PC-3 (cell line): ENCODE measurements at regions not wholly inside any gene's neighbourhood (a gene's known extent, or its start where the extent isn't known, plus 50 kb on each side); places are given as distances from the start of the nearest gene placed in this dataset.

Source experiments
- ATAC-seq: fragments of 200-7000 bp; cut with Tn5 transposase; 2 replicates; pipeline ENCODE4 v1.9.1; 2020; ENCODE audit warnings: mild to moderate bottlenecking, moderate library complexity
- BruUV-seq: library from RNA; stranded (reverse); fragments of 400-500 nt; replicated peaks from 2 replicates; lab custom pipeline; 2021; lab: Mats Ljungman, UMichigan
- CTCF ChIA-PET: fragments of 300-600 bp; sonication (Branson Sonifier 250); formaldehyde crosslinking; loops from one replicate; lab custom pipeline; 2022; ENCODE audit warnings: antibody characterized with exemption; lab: Charles Lee
- POLR2A ChIA-PET: fragments of 300-600 bp; sonication (Branson Sonifier 250); formaldehyde crosslinking; loops from one replicate; lab custom pipeline; 2022; ENCODE audit warnings: antibody characterized with exemption; ENCODE audit not compliant: unreplicated experiment; lab: Charles Lee
- DNase-seq: peaks from one replicate; pipeline ENCODE4 v3.0.0-alpha.2; 2015
- H2AFZ ChIP-seq: fragments of 300-600 bp; sonication (generic); 2 replicates; pipeline ENCODE4 v1.6.0; 2016; ENCODE audit warnings: antibody characterized with exemption, low read length
- H3F3A ChIP-seq: fragments of 300-600 bp; sonication (generic); one replicate; pipeline ENCODE4 v1.6.0; 2017; ENCODE audit warnings: antibody characterized with exemption, low read length, control low read depth, mild to moderate bottlenecking; ENCODE audit not compliant: unreplicated experiment
- H3K27ac ChIP-seq: fragments of 300-600 bp; sonication (generic); 2 replicates; pipeline ENCODE4 v1.5.1; 2016; ENCODE audit warnings: mild to moderate bottlenecking, low read length
- H3K27me3 ChIP-seq: fragments of 300-600 bp; sonication (generic); 2 replicates; pipeline ENCODE4 v1.6.1; 2016; ENCODE audit warnings: low read length, mixed read lengths
- H3K36me3 ChIP-seq: fragments of 300-600 bp; sonication (generic); 2 replicates; pipeline ENCODE4 v1.6.1; 2016; ENCODE audit warnings: low read depth, mixed run types, low read length, mixed read lengths
- H3K4me1 ChIP-seq: fragments of 300-600 bp; sonication (generic); 2 replicates; pipeline ENCODE4 v1.5.1; 2016; ENCODE audit warnings: low read length; ENCODE audit not compliant: insufficient read depth
- H3K4me2 ChIP-seq: fragments of 300-600 bp; sonication (generic); 2 replicates; pipeline ENCODE4 v1.6.0; 2016; ENCODE audit warnings: low read length
- H3K4me3 ChIP-seq: fragments of 300-600 bp; sonication (generic); 2 replicates; pipeline ENCODE4 v1.5.1; 2016; ENCODE audit warnings: mild to moderate bottlenecking, low read length, mixed read lengths
- H3K79me2 ChIP-seq: fragments of 300-600 bp; sonication (generic); 2 replicates; pipeline ENCODE4 v1.6.1; 2017; ENCODE audit warnings: low read length, mixed read lengths
- H3K9ac ChIP-seq: fragments of 300-600 bp; sonication (generic); 2 replicates; pipeline ENCODE4 v1.6.0; 2016; ENCODE audit warnings: mild to moderate bottlenecking, low read length
- H3K9me2 ChIP-seq: fragments of 300-600 bp; sonication (generic); replicated peaks from 2 replicates; pipeline ENCODE4 v1.6.1; 2016; ENCODE audit warnings: mixed run types, low read length, mixed read lengths
- H3K9me3 ChIP-seq: fragments of 300-600 bp; sonication (generic); 2 replicates; pipeline ENCODE4 v1.6.1; 2016; ENCODE audit warnings: low read length, mixed read lengths
- H4K20me1 ChIP-seq: fragments of 300-600 bp; sonication (generic); 2 replicates; pipeline ENCODE4 v1.6.1; 2016; ENCODE audit warnings: low read length, mixed read lengths
- EZH2 ChIP-seq: fragments of 300-600 bp; sonication (generic); IDR thresholded peaks from one replicate; pipeline ENCODE4 v1.6.1; 2017; ENCODE audit warnings: antibody characterized with exemption, mild to moderate bottlenecking, low read length; ENCODE audit not compliant: unreplicated experiment
- EZH2phosphoT487 ChIP-seq: fragments of 300-600 bp; sonication (generic); IDR thresholded peaks from 2 replicates; pipeline ENCODE4 v1.6.1; 2018; ENCODE audit warnings: mild to moderate bottlenecking, antibody characterized with exemption, low read length, borderline replicate concordance
- intact Hi-C: fragments of 100-400 bp; cut with micrococcal nuclease; formaldehyde crosslinking; loops from 2 replicates; pipeline ENCODE4 v1.9.0; 2023
- TF ChIP-seq, protein P1 (sequence below): fragments of 300-600 bp; sonication (generic); conservative IDR thresholded peaks from 2 replicates; pipeline ENCODE4 v1.5.1; 2017; ENCODE audit warnings: antibody characterized with exemption, low read depth, mild to moderate bottlenecking, low read length

DNA sequence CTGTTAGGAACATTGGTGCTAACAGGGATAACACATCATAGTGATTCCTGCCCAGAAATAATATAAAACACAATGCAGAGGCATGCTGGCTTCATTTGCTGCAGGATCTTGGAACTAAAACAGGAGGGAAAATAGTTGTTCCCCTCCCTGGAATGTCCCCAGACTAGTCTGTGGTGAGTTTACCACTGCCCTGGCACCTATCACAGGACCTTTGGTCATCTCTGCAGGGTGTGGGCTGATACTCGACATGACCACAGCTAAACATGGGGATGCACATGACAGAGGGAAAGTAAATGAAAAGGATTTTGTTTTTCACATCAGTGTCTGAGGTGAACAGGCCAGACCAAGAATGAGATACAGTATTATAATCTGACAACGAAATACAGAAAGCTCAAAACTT, 160.2 kb upstream of the DKK2 start:
- no peak for TF ChIP-seq EZH2
- TF ChIP-seq, protein P1, sequence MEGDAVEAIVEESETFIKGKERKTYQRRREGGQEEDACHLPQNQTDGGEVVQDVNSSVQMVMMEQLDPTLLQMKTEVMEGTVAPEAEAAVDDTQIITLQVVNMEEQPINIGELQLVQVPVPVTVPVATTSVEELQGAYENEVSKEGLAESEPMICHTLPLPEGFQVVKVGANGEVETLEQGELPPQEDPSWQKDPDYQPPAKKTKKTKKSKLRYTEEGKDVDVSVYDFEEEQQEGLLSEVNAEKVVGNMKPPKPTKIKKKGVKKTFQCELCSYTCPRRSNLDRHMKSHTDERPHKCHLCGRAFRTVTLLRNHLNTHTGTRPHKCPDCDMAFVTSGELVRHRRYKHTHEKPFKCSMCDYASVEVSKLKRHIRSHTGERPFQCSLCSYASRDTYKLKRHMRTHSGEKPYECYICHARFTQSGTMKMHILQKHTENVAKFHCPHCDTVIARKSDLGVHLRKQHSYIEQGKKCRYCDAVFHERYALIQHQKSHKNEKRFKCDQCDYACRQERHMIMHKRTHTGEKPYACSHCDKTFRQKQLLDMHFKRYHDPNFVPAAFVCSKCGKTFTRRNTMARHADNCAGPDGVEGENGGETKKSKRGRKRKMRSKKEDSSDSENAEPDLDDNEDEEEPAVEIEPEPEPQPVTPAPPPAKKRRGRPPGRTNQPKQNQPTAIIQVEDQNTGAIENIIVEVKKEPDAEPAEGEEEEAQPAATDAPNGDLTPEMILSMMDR = no peak
- TF ChIP-seq EZH2phosphoT487 = no peak
- no peak for DNase-seq
- intact Hi-C loops = no loop called here

DNA sequence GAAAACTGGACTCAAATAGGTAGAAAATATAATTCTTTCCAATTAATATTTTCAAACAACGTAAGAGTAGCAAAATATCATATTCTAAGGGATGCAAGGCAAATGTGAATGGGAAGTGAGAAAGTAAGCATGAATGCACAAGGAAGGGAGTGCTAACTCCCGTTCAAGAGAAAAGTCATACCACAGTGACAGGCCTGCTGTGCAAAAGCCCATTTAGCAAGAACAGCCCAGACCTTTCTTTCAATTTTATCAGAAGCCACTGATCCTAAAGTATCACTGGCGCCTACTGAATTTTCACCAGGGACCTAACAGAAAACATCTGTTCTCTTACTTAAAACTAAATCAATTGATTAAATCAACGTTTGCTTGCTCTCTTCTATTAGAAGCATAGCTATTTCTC, 157.9 kb upstream of the DKK2 start:
- no peak overlapping the region for H3K4me2 ChIP-seq
- ATAC-seq (no peak), DNase-seq (no peak)
- no TSS peak for BruUV-seq
- no peaks in the 10 kb centered on the region for H3K9me2 ChIP-seq
- H2AFZ ChIP-seq = no peak overlapping the region
- ChIA-PET CTCF (no interaction called here), POLR2A (no interaction called here)
- H3K79me2 ChIP-seq = no peaks in the 10 kb centered on the region
- no peaks in the 10 kb centered on the region for H4K20me1 ChIP-seq
- H3K4me3 ChIP-seq = no peak overlapping the region
- no peak overlapping the region for H3K27ac ChIP-seq
- H3K27me3 ChIP-seq = no peaks in the 10 kb centered on the region
- no peaks in the 10 kb centered on the region for H3F3A ChIP-seq
- no peak overlapping the region for H3K9ac ChIP-seq
- no peaks in the 10 kb centered on the region for H3K9me3 ChIP-seq
- H3K4me1 ChIP-seq = no peaks in the 10 kb centered on the region
- intact Hi-C loops = no loop called here
- no peaks in the 10 kb centered on the region for H3K36me3 ChIP-seq
- TF ChIP-seq, protein P1 = no peak
- TF ChIP-seq EZH2phosphoT487 (no peak), EZH2 (no peak)

More for the DNA sequence above, 160.2 kb upstream of the DKK2 start:
- H3K4me2 ChIP-seq = no peak overlapping the region
- H3K27me3 ChIP-seq = no peaks in the 10 kb centered on the region
- POLR2A ChIA-PET = no interaction called here
- H2AFZ ChIP-seq = no peak overlapping the region
- H3K9me3 ChIP-seq = no peaks in the 10 kb centered on the region
- CTCF ChIA-PET = no interaction called here
- H3K4me1 ChIP-seq = no peaks in the 10 kb centered on the region
- no peaks in the 10 kb centered on the region for H3K79me2 ChIP-seq
- no peak overlapping the region for H3K27ac ChIP-seq
- no peaks in the 10 kb centered on the region for H3K9me2 ChIP-seq
- H3K9ac ChIP-seq = no peak overlapping the region
- H3K4me3 ChIP-seq = no peak overlapping the region
- no peaks in the 10 kb centered on the region for H4K20me1 ChIP-seq
- ATAC-seq = no peak
- no TSS peak for BruUV-seq
- no peaks in the 10 kb centered on the region for H3F3A ChIP-seq
- no peaks in the 10 kb centered on the region for H3K36me3 ChIP-seq

DNA sequence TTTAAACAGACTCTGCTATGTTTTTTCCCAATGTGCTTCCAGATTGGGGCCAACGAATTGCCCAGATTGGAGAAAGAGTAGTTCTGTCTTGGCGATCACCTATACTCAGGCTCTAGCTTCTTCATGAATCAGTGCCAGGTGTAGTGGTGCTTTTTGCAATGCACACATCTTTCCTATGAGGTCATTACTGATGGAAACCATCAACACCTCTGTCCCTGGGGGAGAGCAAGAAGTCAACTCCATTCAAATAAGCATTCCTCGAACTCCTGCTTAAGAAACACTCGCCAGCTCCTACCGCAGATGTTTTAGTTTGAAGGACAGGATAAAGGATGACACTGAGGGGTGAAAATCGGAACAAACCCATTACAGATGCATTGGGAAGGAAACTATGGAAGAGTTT, 156.5 kb upstream of the DKK2 start:
- no peaks in the 10 kb centered on the region for H3K79me2 ChIP-seq
- peaks cover 7% of the 10 kb centered on the region for H3K27me3 ChIP-seq
- no peaks in the 10 kb centered on the region for H3K9me3 ChIP-seq
- intact Hi-C loops = no loop called here
- H3K36me3 ChIP-seq = no peaks in the 10 kb centered on the region
- no TSS peak for BruUV-seq
- ATAC-seq = no peak
- H3F3A ChIP-seq = no peaks in the 10 kb centered on the region
- H2AFZ ChIP-seq = no peak overlapping the region
- H3K4me2 ChIP-seq = no peak overlapping the region
- no peak overlapping the region for H3K4me3 ChIP-seq
- no peaks in the 10 kb centered on the region for H3K9me2 ChIP-seq
- H4K20me1 ChIP-seq = no peaks in the 10 kb centered on the region
- no peak for DNase-seq
- no peaks in the 10 kb centered on the region for H3K4me1 ChIP-seq
- ChIA-PET POLR2A (no interaction called here), CTCF (no interaction called here)
- no peak overlapping the region for H3K27ac ChIP-seq
- no peak overlapping the region for H3K9ac ChIP-seq
- no peak for TF ChIP-seq EZH2
